DND-41 (cell line): ENCODE measurements at regions not wholly inside any gene's neighbourhood (a gene's known extent, or its start where the extent isn't known, plus 50 kb on each side); places are given as distances from the start of the nearest gene placed in this dataset.

Source experiments
- ATAC-seq: fragments of 200-7000 bp; cut with Tn5 transposase; 3 replicates; pipeline ENCODE4 v1.9.1; 2021; ENCODE audit warnings: low read depth; ENCODE audit not compliant: insufficient read depth
- DNase-seq: peaks from one replicate; pipeline ENCODE4 v3.0.0-alpha.2; 2020
- H2AFZ ChIP-seq: 2 replicates; pipeline ENCODE4 v1.6.0; 2012; ENCODE audit warnings: low read depth, low read length
- H3K27ac ChIP-seq: 2 replicates; pipeline ENCODE4 v1.5.1; 2012; ENCODE audit warnings: low read length, inconsistent platforms
- H3K27me3 ChIP-seq: fragments of 200-600 bp; sonication (generic); 2 replicates; pipeline ENCODE4 v1.6.0; 2012; ENCODE audit warnings: low read length, mild to moderate bottlenecking, inconsistent platforms; ENCODE audit not compliant: insufficient read depth, poor library complexity
- H3K36me3 ChIP-seq: 2 replicates; pipeline ENCODE4 v1.5.1; 2012; ENCODE audit warnings: low read length, inconsistent platforms; ENCODE audit not compliant: insufficient read depth
- H3K4me1 ChIP-seq: 2 replicates; pipeline ENCODE4 v1.5.1; 2012; ENCODE audit warnings: mild to moderate bottlenecking, low read length; ENCODE audit not compliant: insufficient read depth
- H3K4me2 ChIP-seq: 2 replicates; pipeline ENCODE4 v1.6.0; 2012; ENCODE audit warnings: mild to moderate bottlenecking, moderate library complexity, low read length, inconsistent platforms; ENCODE audit not compliant: insufficient read depth
- H3K4me3 ChIP-seq, 2 experiments: fragments of 200-600 bp in 1 of 2; shearing (Covaris generic) in 1 of 2; 2 replicates each; pipeline ENCODE4 v1.5.1; 2012 to 2016; ENCODE audit warnings: inconsistent platforms in 2 of 2, low read length in 2 of 2, mild to moderate bottlenecking in 2 of 2, low read depth in 1 of 2, moderate library complexity in 1 of 2
- H3K79me2 ChIP-seq: 2 replicates; pipeline ENCODE4 v1.6.0; 2012; ENCODE audit warnings: low read length, inconsistent platforms; ENCODE audit not compliant: insufficient read depth
- H3K9ac ChIP-seq: 2 replicates; pipeline ENCODE4 v1.6.0; 2012; ENCODE audit warnings: low read depth, mild to moderate bottlenecking, inconsistent platforms, low read length, moderate library complexity
- H3K9me3 ChIP-seq: 2 replicates; pipeline ENCODE4 v1.5.1; 2012; ENCODE audit warnings: low read length, moderate library complexity, mild to moderate bottlenecking, inconsistent platforms; ENCODE audit not compliant: insufficient read depth, severe bottlenecking
- H4K20me1 ChIP-seq: 2 replicates; pipeline ENCODE4 v1.6.0; 2012; ENCODE audit warnings: low read length; ENCODE audit not compliant: insufficient read depth
- CTCF ChIP-seq: IDR thresholded peaks from 2 replicates; pipeline ENCODE4 v1.5.1; 2012; ENCODE audit warnings: borderline replicate concordance, low read length, moderate library complexity, mild to moderate bottlenecking; ENCODE audit not compliant: poor library complexity, severe bottlenecking; ENCODE audit errors: extremely low read depth
- EZH2 ChIP-seq: IDR thresholded peaks from 3 replicates; pipeline ENCODE4 v1.6.1; 2012; ENCODE audit warnings: borderline replicate concordance, low read depth, mild to moderate bottlenecking, moderate library complexity, low read length, inconsistent platforms; ENCODE audit not compliant: severe bottlenecking

- Histone ChIP-seq H2AFZ (no peak overlapping the region), H3K9me3 (no peaks in the 10 kb centered on the region), H3K36me3 (no peaks in the 10 kb centered on the region), H3K4me3 (no peak overlapping the region), H3K27ac (no peak overlapping the region), H3K79me2 (no peaks in the 10 kb centered on the region), H3K4me1 (peaks cover 34% of the 10 kb centered on the region), H4K20me1 (peaks cover 5% of the 10 kb centered on the region; the same call in 1 of the 2 replicates), H3K27me3 (peaks cover 26% of the 10 kb centered on the region), H3K9ac (no peak overlapping the region), H3K4me2 (no peak overlapping the region)
- DNase-seq: no peak
- TF ChIP-seq EZH2 (no peak), CTCF (no peak)
- no peak for ATAC-seq
Measured at GRCh38 chr16:31697744-31698125, 170.0 kb downstream of the AHSP start.

GRCh38 chr16:31698901-31699300 lies 171.2 kb downstream of the AHSP start:
- Histone ChIP-seq H3K27ac (no peak overlapping the region), H3K27me3 (peaks cover 26% of the 10 kb centered on the region), H3K4me2 (no peak overlapping the region), H2AFZ (no peak overlapping the region), H3K9me3 (no peaks in the 10 kb centered on the region), H3K79me2 (no peaks in the 10 kb centered on the region), H3K4me1 (peaks cover 34% of the 10 kb centered on the region), H3K9ac (no peak overlapping the region), H3K36me3 (peaks cover 4% of the 10 kb centered on the region; the same call in 1 of the 2 replicates), H4K20me1 (peaks cover 11% of the 10 kb centered on the region), H3K4me3 (no peak overlapping the region)
- ATAC-seq (no peak), DNase-seq (no peak)
- TF ChIP-seq CTCF: no peak
- TF ChIP-seq EZH2: no peak

- peaks cover 34% of the 10 kb centered on the region for H3K4me1 ChIP-seq
- no peaks in the 10 kb centered on the region for H3K9me3 ChIP-seq
- H3K9ac ChIP-seq: no peak overlapping the region
- DNase-seq (no peak), ATAC-seq (no peak)
- H3K27ac ChIP-seq: no peak overlapping the region
- TF ChIP-seq CTCF: no peak
- no peak for TF ChIP-seq EZH2
- H3K4me2 ChIP-seq: no peak overlapping the region
- H3K36me3 ChIP-seq: peaks cover 10% of the 10 kb centered on the region
- peaks cover 14% of the 10 kb centered on the region for H4K20me1 ChIP-seq
- no peak overlapping the region for H2AFZ ChIP-seq
- H3K79me2 ChIP-seq: no peaks in the 10 kb centered on the region
- H3K27me3 ChIP-seq: peaks cover 26% of the 10 kb centered on the region
- H3K4me3 ChIP-seq: no peak overlapping the region
Measured at GRCh38 chr16:31699601-31700000, 171.9 kb downstream of the AHSP start.

GRCh38 chr16:31700200-31700529 lies 172.5 kb downstream of the AHSP start:
- no peak; the same call in 2 of the 3 replicates for ATAC-seq
- no peak overlapping the region for H3K27ac ChIP-seq
- H3K9me3 ChIP-seq: no peaks in the 10 kb centered on the region
- no peak for DNase-seq
- TF ChIP-seq EZH2 (no peak), CTCF (no peak)
- H3K4me3 ChIP-seq: peak overlapping the region; percentile 41 to 91; a peak in 3 of 4 replicates
- H3K36me3 ChIP-seq: peaks cover 14% of the 10 kb centered on the region
- peak overlapping the region; percentile 65; the same call in 1 of the 2 replicates for H3K9ac ChIP-seq
- peak overlapping the region; percentile 80 for H3K4me2 ChIP-seq
- H4K20me1 ChIP-seq: peaks cover 14% of the 10 kb centered on the region
- H3K27me3 ChIP-seq: peaks cover 26% of the 10 kb centered on the region
- H3K4me1 ChIP-seq: peaks cover 31% of the 10 kb centered on the region
- peak overlapping the region; percentile 87; the same call in 1 of the 2 replicates for H2AFZ ChIP-seq
- H3K79me2 ChIP-seq: no peaks in the 10 kb centered on the region
